Activated CD4-positive, CD25-positive, alpha-beta regulatory T cell (primary cell): ENCODE measurements at regions not wholly inside any gene's neighbourhood (a gene's known extent, or its start where the extent isn't known, plus 50 kb on each side); places are given as distances from the start of the nearest gene placed in this dataset.
"Not testable (repeated sequence)": the region's sequence is repeated elsewhere in the genome, so short reads cannot be mapped to it uniquely, and the experiment has no call there.

Source experiments
- DNase-seq, 4 experiments: peaks; one replicate each; lab custom pipeline; 2025; lab: John Stamatoyannopoulos, UW

DNA sequence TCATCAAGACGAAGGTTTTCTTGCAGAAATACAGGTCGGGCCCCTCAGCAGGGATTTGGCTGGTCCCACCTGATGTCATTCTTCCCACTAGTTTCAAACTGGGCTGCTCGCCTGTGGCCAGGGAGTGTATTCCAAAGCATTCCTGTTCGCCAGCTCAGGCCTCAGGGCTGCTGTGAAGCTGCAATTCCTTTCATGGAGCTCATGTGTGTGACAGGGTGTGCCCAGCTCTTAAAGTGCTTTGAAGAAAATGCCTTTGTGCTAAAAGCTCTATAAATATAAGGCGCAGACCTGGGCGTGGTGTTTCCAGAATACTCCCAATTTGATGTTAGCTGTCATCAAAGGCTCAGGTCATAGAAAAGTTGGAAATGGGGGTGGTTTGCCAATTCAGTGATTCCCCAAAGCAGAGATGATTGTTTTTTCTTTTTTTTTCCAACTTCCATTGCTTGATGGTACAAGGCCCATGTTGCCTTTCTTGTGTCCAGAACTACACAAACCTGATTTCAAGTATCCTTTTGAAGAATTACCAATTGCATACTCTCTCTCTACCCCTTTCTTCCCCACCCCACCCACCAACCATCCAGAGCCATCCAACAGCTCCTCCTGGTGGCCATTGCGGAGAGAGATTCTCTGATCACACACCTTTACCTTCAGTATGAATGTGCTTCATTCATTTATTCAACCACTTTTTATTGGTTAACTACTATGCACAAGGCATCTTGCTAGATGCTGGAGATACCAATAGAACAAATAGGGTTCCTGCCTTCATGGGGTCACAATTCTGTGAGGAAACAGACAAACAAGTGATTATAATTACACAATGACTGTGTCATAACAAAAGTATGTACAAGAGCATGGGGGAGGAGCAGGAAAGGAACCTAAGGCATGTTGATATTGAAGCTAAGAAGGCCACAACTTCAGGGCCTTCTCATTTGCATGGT is 297.3 kb upstream of the LYZL1 start:
- DNase-seq, result peak in 1 of 4 experiments; percentile 11

GRCh38 chr10:28993056-28993455 is 295.8 kb upstream of the LYZL1 start:
- no peak for DNase-seq

- DNase-seq, result no peak
Measured at GRCh38 chr10:28993861-28994260, 295.0 kb upstream of the LYZL1 start.

DNA sequence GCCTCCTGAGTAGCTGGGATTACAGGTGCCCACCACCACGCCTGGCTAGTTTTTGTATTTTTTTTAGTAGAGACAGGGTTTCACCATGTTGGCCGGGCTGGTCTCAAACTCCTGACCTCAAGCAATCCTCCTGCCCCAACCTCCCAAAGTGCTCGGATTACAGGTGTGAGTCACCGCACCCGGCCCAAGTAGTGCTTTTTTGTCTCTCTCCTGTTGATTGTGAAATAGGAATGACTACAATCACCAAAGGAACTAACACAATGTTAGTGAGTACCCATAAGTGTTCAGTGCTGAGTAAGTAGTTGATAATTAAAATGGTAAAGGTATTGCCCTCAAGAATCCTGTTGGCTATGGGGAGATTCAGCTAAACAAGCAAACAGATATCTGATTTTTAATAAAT is 294.1 kb upstream of the LYZL1 start:
- not testable (repeated sequence) for DNase-seq

GRCh38 chr10:28995497-28995896 is 293.4 kb upstream of the LYZL1 start:
- no peak for DNase-seq

DNA sequence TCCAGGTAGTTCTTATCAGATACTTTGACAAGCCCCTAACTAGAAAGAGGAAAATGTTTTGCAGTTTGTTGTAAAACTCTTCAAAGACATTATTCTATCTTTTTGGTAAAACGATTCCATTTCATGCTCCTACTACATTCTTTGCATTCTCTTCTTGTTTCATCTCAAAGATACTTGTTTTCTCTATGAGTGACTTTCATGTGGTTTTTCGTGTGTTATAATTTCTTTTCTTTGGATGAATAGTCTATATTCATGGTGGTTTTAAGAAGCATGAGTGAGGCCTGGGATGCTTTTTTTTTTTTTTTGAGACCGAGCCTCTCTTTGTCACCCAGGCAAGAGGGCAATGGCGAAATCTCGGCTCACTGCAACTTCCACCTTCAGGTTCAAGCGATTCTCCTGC is 292.5 kb upstream of the LYZL1 start:
- DNase-seq, result no peak

DNA sequence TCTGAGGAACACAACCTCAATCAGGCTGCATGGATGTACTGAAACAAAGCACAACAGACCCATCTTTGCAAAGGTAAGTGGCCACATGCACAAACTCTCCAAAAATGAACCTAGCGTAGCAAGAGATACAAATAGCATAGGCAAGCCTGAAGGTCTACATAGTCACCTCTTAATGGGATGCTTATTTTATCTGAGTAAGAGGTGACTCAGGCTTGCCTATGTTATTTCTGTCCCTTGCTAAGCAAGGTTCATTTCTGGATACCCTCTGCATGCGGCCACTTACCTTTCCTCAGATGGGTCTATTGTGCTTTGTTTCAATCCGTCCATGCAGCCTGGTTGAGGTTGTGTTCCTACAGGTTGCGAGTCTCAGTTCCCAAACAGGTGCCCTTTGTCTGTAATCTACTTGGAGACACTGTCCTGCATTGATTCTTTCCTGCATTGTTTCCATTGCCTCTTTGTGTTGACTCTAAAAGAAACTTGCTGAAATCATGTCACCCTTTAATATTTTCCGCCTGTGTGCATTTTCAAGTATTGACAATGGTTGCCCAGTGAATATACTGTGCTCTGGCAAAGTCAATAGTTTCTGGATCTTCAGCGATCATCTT is 291.8 kb upstream of the LYZL1 start:
- no peak for DNase-seq

DNA sequence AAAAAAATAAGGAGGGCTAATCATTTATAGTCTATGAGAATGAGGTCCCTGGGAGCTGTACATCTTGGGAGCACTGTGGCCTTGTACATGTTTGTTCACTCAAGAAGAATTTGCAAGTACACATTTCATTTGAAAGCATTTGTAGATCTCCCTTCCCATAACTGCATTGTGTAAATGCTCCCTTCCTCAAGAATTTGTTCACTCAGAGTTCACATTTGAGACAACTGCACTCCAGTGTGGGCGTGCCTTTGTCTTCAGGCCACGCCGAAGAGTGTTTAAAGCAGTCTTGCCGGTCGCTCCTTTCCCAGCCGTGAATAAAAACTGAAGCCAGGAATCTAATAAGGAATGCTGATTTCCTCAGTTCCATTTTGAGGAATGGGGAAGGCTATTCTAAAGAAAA is 291.1 kb upstream of the LYZL1 start:
- no peak for DNase-seq

DNA sequence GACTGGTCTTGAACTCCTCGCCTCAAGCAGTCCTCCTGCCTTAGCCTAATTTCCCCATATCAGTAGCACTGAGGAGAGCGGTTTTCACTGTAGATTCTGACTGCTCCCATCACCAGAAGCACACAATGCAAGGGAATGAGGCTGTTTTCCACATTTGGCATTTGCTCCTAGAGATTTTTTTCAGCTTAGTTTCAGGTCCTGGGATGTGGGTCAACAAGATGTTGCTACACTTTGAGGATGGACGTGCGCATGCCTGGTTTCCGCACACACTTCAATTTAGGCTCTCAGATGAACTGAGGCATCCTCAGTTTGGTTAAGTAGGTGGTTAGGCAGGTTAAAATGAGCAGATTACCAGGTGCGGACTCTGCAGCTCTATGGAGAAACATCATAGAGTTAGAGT is 287.1 kb upstream of the LYZL1 start:
- no peak for DNase-seq

DNA sequence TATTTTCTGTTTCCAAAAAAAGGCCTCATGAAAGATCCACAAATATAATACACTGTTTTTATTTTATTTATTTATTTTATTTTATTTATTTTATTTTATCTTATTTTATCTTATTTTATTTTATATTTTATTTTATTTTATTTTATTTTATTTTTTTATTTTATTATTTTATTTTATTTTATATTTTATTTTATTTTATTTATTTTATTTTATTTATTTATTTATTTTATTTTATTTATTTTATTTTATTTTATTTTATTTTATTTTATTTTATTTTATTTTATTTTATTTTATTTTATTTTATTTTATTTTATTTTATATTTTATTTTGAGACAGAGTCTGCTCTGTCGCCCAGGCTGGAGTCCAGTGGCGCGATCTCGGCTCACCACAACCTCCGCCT is 285.9 kb upstream of the LYZL1 start:
- DNase-seq, result not testable (repeated sequence)

DNA sequence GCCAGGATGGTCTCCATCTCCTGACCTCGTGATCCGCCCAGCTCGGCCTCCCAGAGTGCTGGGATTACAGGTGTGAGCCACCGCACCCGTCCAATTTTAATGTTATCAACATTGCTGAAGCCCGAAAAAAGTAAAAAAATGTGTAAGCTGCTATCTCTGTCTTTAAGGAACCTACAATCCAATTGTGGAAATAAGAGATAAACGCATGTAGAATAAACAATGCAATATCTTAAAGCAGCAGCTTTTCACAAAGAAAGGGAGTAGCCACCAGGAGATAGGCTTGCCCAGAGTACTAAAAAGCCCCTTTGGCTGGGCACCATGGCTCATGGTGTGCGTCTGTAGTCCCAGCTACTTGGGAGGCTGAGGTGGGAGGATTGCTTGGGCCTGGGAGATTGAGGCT is 282.9 kb upstream of the LYZL1 start:
- DNase-seq, result no peak

DNA sequence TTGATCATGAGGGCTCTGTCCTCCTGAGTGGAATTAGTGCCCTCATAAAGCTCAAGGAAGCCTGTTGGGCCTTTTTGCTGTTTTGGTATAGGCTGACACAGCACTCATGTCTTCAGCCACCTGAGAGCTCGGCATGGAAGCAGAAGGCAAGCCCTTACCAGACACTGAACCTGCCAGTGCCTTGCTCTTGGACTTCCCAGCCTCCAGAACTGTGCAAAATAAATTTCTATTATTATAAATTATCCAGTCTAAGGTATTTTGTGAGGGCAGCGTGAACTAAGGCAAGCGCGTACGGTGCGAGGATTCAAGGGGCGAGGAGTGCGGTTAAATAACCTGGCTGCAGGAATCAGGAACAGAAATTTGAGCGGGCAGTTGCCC is 281.5 kb upstream of the LYZL1 start:
- no peak for DNase-seq

DNA sequence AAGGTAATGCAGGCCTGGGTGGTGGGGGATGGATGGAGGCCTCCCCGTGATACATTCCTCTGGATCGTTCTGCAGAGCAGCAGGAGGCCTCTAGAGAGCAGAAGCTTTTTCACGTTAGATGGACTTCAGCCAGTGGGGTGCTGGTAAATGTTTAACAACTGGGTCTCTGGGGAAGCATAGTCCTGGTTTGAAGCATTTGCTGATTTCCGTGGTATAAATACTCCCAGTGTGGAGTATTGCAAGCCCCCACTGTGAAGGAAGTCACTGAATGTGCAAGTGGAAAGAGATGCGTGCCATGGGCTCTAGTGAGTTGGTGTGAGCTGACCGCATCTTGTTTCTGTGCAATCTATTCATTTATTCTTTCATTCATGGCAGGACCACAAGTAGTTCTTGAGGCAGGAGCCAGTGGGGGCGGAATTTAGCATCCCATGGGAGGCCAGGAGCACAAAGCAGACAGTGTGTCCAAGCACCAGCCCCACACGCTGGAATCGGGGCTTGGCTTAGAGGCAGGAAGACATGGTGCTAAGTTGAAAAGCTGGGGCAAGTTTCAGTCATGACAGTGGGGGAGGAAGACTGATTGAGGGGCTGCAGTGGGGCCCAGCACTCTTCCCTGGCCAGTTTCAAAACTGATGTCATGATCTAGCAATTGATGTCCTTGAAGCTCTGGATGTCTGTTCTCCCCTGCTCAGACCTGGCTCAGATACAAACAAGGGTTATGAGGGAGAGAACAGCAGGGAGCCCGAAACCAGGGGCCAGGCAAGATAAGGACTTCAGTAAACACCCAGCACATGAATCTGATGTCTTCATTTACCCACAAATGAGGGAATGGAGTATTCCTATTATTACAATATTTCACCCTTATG is 280.9 kb upstream of the LYZL1 start:
- DNase-seq, result no peak

DNA sequence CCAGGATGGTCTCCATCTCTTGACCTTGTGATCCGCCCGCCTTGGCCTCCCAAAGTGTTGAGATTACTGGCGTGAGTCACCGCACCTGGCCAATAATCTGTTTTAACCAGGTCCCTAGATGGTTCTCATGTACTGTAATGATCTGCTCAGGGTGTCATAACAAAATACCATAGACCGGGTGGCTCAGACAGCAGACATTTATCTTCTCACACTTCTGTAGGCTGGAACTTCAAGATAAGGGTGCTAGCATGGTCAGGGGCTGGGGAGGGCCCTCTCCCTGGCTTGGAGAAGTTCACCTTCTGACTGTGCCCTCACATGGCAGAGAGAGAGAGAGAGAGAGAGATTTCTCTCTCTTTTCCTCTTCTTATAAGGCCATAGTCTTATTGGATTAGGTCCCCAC is 279.4 kb upstream of the LYZL1 start:
- no peak for DNase-seq

- no peak for DNase-seq
Measured at GRCh38 chr10:29011516-29011915, 277.4 kb upstream of the LYZL1 start.

DNA sequence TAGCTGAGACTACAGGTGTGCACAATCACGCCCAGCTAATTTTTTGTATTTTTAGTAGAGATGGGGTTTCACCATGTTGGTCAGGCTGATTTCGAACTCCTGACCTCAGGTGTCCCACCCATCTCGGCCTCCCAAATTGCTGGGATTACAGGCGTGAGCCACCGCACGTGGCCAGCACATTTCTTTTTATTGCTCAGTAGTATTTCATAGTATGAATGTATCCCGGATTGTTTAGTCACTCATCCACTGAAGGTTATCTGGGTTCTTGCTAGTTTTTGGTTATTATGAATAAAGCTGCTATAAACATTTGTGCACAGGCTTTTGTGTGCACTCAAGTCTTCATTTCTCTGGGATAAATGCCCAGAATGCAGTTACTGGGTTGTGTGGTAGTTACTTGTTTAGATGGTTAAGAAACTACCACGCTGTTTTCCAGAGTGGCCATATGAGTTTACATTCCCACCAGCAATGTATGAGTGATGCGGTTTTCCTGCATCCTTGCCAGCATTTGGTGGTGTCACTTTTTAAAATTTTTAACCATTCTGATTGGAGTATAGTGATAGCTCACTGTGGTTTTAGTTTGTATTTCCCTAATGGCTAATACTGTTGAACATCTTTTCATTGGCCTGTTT is 275.8 kb upstream of the LYZL1 start:
- no peak for DNase-seq

- DNase-seq, result no peak
Measured at GRCh38 chr10:29021591-29021990, 267.3 kb upstream of the LYZL1 start.

GRCh38 chr10:29022513-29022912 is 266.4 kb upstream of the LYZL1 start:
- DNase-seq, result no peak

GRCh38 chr10:29023678-29024077 is 265.2 kb upstream of the LYZL1 start:
- DNase-seq, result no peak

DNA sequence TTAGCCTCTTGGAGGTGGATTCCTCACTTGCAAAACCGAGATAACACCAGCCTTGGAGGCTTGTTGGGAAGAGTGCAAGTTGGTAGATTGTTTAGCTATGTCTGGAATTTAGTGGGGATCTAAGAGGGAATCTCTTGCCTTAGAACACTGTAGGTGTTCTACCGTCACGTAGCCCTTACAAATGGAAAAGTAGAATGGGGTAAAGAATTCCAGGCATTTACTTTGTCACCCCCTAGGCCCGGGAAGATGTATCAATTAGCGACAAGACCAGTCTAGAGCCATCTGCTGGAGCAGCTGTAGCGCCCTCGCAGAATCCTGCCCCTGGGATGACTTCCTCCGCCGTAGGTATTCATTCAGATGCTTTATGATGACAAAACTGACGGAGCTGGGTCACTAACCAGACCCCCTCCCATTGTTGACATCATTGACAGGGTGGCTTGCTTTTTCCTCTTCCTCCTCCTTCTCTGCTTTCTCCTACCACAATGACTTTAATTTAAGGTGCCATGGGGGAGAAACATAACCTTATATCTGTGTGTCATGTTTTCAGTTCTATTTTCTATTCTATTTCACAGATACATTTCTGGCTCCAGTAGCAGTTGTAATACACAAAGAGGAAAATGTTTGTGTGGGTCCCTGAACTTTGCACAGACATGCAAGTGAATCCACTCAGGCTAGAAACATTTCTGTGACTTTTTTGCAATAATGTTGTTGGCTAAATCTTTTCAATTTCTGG is 262.6 kb upstream of the LYZL1 start:
- no peak for DNase-seq

- DNase-seq, result no peak
Measured at GRCh38 chr10:29026802-29027580, 261.9 kb upstream of the LYZL1 start.
